ENCODE measurements at regions not wholly inside any gene's neighbourhood (a gene's known extent, or its start where the extent isn't known, plus 50 kb on each side); places are given as distances from the start of the nearest gene placed in this dataset.

DNA sequence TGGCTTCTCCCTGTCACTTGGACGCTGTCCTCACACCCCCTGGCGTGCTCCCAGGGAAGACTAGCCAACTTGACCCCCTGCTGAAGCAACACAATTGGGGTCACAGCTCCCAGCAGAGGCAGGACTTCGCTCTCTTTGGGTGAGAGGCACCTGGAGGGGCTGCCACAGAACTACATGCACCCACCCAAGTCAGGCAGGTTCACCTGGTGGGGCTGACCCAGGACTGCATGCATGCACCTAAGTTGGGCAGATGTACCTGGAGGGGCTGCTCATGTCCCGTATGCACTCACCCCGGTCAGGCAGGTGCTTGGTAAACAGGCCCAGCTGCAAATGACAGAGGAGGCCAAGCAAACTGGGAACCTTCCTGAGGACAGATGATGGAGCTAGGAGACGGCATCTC lies 154.3 kb upstream of the RPS6KA2 start:
- TF ChIP-seq, protein P1, sequence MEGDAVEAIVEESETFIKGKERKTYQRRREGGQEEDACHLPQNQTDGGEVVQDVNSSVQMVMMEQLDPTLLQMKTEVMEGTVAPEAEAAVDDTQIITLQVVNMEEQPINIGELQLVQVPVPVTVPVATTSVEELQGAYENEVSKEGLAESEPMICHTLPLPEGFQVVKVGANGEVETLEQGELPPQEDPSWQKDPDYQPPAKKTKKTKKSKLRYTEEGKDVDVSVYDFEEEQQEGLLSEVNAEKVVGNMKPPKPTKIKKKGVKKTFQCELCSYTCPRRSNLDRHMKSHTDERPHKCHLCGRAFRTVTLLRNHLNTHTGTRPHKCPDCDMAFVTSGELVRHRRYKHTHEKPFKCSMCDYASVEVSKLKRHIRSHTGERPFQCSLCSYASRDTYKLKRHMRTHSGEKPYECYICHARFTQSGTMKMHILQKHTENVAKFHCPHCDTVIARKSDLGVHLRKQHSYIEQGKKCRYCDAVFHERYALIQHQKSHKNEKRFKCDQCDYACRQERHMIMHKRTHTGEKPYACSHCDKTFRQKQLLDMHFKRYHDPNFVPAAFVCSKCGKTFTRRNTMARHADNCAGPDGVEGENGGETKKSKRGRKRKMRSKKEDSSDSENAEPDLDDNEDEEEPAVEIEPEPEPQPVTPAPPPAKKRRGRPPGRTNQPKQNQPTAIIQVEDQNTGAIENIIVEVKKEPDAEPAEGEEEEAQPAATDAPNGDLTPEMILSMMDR (IDR thresholded peaks at IDR 0.05), result no peak
- no peak for TF ChIP-seq POLR2A (IDR thresholded peaks at IDR 0.05)
- TF ChIP-seq POLR2AphosphoS5 (IDR thresholded peaks at IDR 0.05), result no peak
